Lower leg skin (tissue), 4 donors: ENCODE measurements at regions not wholly inside any gene's neighbourhood (a gene's known extent, or its start where the extent isn't known, plus 50 kb on each side); places are given as distances from the start of the nearest gene placed in this dataset.

Source experiments
- DNase-seq, 2 donors: peaks; one replicate each; pipeline ENCODE4 v3.0.0-alpha.2; 2019; ENCODE audit warnings: low spot score in 2 of 2
- H3K4me3 ChIP-seq: fragments of 200-600 bp; sonication (generic); 2 replicates; pipeline ENCODE4 v1.5.1; 2017; ENCODE audit warnings: mild to moderate bottlenecking, low read depth; ENCODE audit not compliant: poor library complexity, severe bottlenecking
- POLR2A ChIP-seq, 2 donors: fragments of 450-650 bp; IDR thresholded peaks; one replicate each; pipeline ENCODE4 v1.6.1; 2016 to 2017; ENCODE audit warnings: antibody characterized with exemption in 2 of 2, mild to moderate bottlenecking in 1 of 2, moderate library complexity in 1 of 2
- WGBS, 2 donors: methylation state at CpG; one replicate each; pipeline ENCODE4 v1.1.5; 2018; 5-methylcytosine and 5-hydroxymethylcytosine counted together
- intact Hi-C: fragments of 100-400 bp; cut with DNase I; formaldehyde crosslinking; loops from one replicate; pipeline ENCODE4 v1.15.0; 2023; ENCODE audit warnings: low total_unique reads
- TF ChIP-seq, protein P1 (sequence below), 3 donors: fragments of 450-650 bp; IDR thresholded peaks; one replicate each; pipeline ENCODE4 v1.5.1; 2016; ENCODE audit warnings: antibody characterized with exemption in 3 of 3, mild to moderate bottlenecking in 3 of 3, moderate library complexity in 2 of 3

DNA sequence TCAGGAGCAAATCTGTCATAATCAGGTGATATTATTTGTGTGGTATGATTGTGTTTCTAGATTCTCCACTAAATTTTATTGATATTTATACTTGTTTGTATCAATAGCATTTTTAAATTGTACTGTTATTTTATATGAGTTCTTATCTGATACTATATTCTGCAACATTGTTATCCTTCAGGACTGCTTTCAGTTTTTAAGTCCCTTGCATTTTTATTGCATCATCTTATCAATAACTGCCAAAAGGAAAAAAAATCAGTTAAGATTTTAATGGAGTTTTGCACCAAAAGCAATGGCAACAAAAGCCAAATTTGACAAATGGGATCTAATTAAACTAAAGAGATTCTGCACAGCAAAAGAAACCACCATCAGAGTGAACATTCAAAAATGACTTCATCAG is 741.3 kb upstream of the CTNND2 start:
- TF ChIP-seq, protein P1, sequence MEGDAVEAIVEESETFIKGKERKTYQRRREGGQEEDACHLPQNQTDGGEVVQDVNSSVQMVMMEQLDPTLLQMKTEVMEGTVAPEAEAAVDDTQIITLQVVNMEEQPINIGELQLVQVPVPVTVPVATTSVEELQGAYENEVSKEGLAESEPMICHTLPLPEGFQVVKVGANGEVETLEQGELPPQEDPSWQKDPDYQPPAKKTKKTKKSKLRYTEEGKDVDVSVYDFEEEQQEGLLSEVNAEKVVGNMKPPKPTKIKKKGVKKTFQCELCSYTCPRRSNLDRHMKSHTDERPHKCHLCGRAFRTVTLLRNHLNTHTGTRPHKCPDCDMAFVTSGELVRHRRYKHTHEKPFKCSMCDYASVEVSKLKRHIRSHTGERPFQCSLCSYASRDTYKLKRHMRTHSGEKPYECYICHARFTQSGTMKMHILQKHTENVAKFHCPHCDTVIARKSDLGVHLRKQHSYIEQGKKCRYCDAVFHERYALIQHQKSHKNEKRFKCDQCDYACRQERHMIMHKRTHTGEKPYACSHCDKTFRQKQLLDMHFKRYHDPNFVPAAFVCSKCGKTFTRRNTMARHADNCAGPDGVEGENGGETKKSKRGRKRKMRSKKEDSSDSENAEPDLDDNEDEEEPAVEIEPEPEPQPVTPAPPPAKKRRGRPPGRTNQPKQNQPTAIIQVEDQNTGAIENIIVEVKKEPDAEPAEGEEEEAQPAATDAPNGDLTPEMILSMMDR (IDR thresholded peaks at IDR 0.05), result no peak
- TF ChIP-seq POLR2A (IDR thresholded peaks at IDR 0.05), result no peak
- no peak overlapping the region for H3K4me3 ChIP-seq
- intact Hi-C loops, result no loop called here
- no peak for DNase-seq

DNA sequence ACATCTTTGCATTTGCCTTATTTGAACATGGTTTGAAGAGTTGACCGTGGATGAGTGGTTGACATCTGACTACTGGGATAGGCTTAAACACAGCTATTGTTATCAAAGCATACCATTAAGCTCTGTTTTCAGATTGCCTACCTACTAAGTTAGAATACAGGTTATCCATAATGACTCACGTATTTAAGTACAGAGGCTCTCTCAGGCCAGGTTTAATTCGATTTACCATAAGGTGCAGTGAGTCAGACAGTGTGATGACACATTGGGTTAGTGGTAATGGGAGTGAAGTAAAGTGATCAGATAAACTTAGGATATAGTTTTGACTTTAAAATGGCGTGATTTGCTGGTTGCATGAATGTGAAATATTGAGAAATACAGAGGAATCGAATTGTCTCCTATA is 732.0 kb upstream of the CTNND2 start:
- no peak overlapping the region for H3K4me3 ChIP-seq
- 71 to 80% methylated on average over 5 of the region's 5 CpGs for WGBS, 2 donors
- intact Hi-C loops, result no loop called here
- TF ChIP-seq POLR2A (IDR thresholded peaks at IDR 0.05), result no peak
- TF ChIP-seq, protein P1 (IDR thresholded peaks at IDR 0.05), result no peak
- DNase-seq, result no peak

DNA sequence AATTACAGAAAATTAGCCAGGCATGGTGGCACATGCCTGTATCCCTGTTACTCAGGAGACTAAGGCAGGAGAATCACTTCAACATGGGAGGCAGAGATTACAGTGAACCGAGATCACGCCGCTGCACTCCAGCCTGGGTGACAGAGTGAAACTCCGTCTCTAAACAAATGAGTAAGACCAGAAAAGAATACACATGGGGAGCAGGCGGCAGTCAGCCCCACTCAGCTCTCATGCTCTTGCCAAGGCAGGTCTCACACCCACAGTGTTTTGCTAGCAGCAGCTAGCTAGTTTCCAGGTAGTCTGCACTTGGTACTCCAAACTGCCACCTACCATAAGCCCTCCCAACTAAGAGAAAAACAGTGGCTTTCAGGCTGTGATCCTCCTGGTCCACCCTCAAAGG is 722.3 kb upstream of the CTNND2 start:
- intact Hi-C loops, result no loop called here
- WGBS, 2 donors, result 76 to 78% methylated on average over 5 of the region's 5 CpGs
- no peak for DNase-seq

DNA sequence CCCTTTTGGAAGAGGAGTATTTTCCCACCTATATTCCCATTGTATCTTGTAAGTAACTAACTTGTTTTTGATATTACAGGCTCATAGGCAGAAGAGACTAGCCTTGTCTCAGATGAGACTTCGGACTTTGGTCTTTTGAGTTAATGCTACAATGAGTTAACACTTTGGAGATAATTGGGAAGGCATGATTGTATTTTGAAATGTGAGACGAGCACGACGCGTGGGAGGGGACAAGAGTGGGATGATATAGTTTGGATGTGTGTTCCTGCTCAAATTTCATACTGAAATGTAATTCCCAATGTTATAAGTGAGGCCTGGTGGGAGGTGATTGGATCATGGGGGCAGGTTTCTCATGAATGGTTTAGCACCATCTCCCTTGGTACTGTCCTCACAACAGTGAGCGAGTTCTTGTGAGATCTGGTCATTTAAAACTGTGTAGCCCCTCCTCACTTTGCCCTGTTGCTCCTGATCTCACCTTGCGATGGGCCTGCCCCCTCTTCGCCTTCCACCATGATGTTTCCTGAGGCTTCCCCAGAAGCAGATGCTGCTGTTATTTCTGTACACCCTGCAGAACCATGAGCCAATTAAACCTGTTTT is 721.5 kb upstream of the CTNND2 start:
- H3K4me3 ChIP-seq, result no peak overlapping the region
- TF ChIP-seq POLR2A (IDR thresholded peaks at IDR 0.05), result no peak
- TF ChIP-seq, protein P1 (IDR thresholded peaks at IDR 0.05), result no peak
- no peak for DNase-seq
- WGBS, 2 donors, result 74 to 76% methylated on average over 8 of the region's 8 CpGs
- intact Hi-C loops, result no loop called here

More for the DNA sequence above, 722.3 kb upstream of the CTNND2 start:
- no peak for TF ChIP-seq POLR2A (IDR thresholded peaks at IDR 0.05)
- TF ChIP-seq, protein P1 (IDR thresholded peaks at IDR 0.05), result no peak
- H3K4me3 ChIP-seq, result no peak overlapping the region

DNA sequence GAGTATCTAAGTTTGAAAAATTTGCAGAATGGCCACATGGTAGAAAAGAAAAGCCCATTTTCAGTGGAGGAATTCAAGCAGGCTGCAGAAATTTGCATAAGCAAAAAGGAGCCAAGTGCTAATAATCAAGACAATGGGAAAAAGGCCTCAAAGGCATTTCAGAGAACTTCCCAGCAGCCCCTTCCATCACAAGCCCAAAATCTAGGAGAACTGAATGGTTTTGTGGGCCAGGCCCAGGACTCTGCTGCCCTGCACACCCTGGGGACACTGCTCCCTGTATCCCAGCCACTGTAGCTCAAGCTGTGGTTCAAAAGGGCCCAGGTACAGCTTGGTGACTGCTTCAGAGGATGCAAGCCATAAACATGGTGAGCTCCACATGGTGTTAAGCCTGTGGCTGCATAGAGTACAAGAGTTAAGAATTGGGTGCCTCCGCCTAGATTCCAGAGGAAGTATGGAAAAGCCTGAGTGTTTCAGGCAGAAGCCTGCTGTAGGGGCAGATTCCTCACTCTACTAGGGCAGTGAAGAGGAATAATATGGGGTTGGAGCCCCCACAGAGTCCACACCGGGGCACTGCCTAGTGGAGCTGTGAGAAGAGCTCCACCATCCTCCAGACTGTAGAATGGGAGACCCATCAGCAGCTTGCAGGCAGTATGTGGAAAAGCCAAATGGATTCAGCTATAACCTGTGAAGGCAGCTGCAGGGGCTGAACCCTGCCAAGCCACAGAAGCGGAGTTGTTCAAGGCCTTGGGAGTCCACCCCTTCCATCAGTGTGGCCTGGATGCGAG is 720.7 kb upstream of the CTNND2 start:
- intact Hi-C loops, result no loop called here
- TF ChIP-seq, protein P1 (IDR thresholded peaks at IDR 0.05), result no peak
- TF ChIP-seq POLR2A (IDR thresholded peaks at IDR 0.05), result no peak
- H3K4me3 ChIP-seq, result no peak overlapping the region
- WGBS, 2 donors, result 87 to 89% methylated on average over 4 of the region's 4 CpGs
- no peak for DNase-seq
